ENCODE measurements at regions not wholly inside any gene's neighbourhood (a gene's known extent, or its start where the extent isn't known, plus 50 kb on each side); places are given as distances from the start of the nearest gene placed in this dataset.
A peak's percentile ranks its signal among the peaks of the same experiment; 100 is the strongest.
"Not testable (repeated sequence)": the region's sequence is repeated elsewhere in the genome, so short reads cannot be mapped to it uniquely, and the experiment has no call there.

GRCh38 chr5:42950456-42951292 lies 89.4 kb downstream of the ANXA2R start:
- Histone ChIP-seq H3K27ac (ENCODE audit: insufficient read depth, low read length, poor library complexity, severe bottlenecking) (peak overlapping the region; percentile 98), H3K4me3 (ENCODE audit: insufficient read depth, low read depth, low read length, poor library complexity, severe bottlenecking) (peak overlapping the region; percentile 64), H3K4me1 (ENCODE audit: control insufficient read depth, insufficient read depth, low read length, poor library complexity, severe bottlenecking) (no peaks in the 10 kb centered on the region), H3K27me3 (replicated peaks; ENCODE audit: control insufficient read depth, insufficient read depth, low read length, poor library complexity, severe bottlenecking) (no peaks in the 10 kb centered on the region), H3K36me3 (ENCODE audit: control insufficient read depth, insufficient read depth, low read length) (no peaks in the 10 kb centered on the region), H3K9me3 (ENCODE audit: control insufficient read depth, low read length) (no peaks in the 10 kb centered on the region)
- peak; percentile 54 to 65 (median 65) for DNase-seq

- Histone ChIP-seq H3K4me3 (ENCODE audit: insufficient read depth, low read depth, low read length, poor library complexity, severe bottlenecking) (peak overlapping the region; percentile 64), H3K9me3 (ENCODE audit: control insufficient read depth, low read length) (no peaks in the 10 kb centered on the region), H3K4me1 (ENCODE audit: control insufficient read depth, insufficient read depth, low read length, poor library complexity, severe bottlenecking) (no peaks in the 10 kb centered on the region), H3K27ac (ENCODE audit: insufficient read depth, low read length, poor library complexity, severe bottlenecking) (peak overlapping the region; percentile 98), H3K27me3 (replicated peaks; ENCODE audit: control insufficient read depth, insufficient read depth, low read length, poor library complexity, severe bottlenecking) (no peaks in the 10 kb centered on the region), H3K36me3 (ENCODE audit: control insufficient read depth, insufficient read depth, low read length) (no peaks in the 10 kb centered on the region)
- DNase-seq: no peak
Observed at GRCh38 chr5:42950116-42950455, 90.0 kb downstream of the ANXA2R start.

- H3K36me3 ChIP-seq (ENCODE audit: control insufficient read depth, insufficient read depth, low read length): no peaks in the 10 kb centered on the region
- H3K4me3 ChIP-seq (ENCODE audit: insufficient read depth, low read depth, low read length, poor library complexity, severe bottlenecking): peak overlapping the region; percentile 64
- peak overlapping the region; percentile 98 for H3K27ac ChIP-seq (ENCODE audit: insufficient read depth, low read length, poor library complexity, severe bottlenecking)
- H3K4me1 ChIP-seq (ENCODE audit: control insufficient read depth, insufficient read depth, low read length, poor library complexity, severe bottlenecking): no peaks in the 10 kb centered on the region
- H3K27me3 ChIP-seq (replicated peaks; ENCODE audit: control insufficient read depth, insufficient read depth, low read length, poor library complexity, severe bottlenecking): no peaks in the 10 kb centered on the region
- no peaks in the 10 kb centered on the region for H3K9me3 ChIP-seq (ENCODE audit: control insufficient read depth, low read length)
- DNase-seq: peak; percentile 45 to 66 (median 53)
Observed at GRCh38 chr5:42949348-42950115, 90.6 kb downstream of the ANXA2R start.

- Histone ChIP-seq H3K27ac (ENCODE audit: insufficient read depth, low read length, poor library complexity, severe bottlenecking) (peak overlapping the region; percentile 98), H3K4me1 (ENCODE audit: control insufficient read depth, insufficient read depth, low read length, poor library complexity, severe bottlenecking) (no peaks in the 10 kb centered on the region), H3K4me3 (ENCODE audit: insufficient read depth, low read depth, low read length, poor library complexity, severe bottlenecking) (peak overlapping the region; percentile 64), H3K27me3 (replicated peaks; ENCODE audit: control insufficient read depth, insufficient read depth, low read length, poor library complexity, severe bottlenecking) (no peaks in the 10 kb centered on the region), H3K36me3 (ENCODE audit: control insufficient read depth, insufficient read depth, low read length) (no peaks in the 10 kb centered on the region), H3K9me3 (ENCODE audit: control insufficient read depth, low read length) (no peaks in the 10 kb centered on the region)
- DNase-seq: no peak
Observed at GRCh38 chr5:42948961-42949347, 91.2 kb downstream of the ANXA2R start.

- no peak for DNase-seq
- Histone ChIP-seq H3K27ac (ENCODE audit: insufficient read depth, low read length, poor library complexity, severe bottlenecking) (no peak overlapping the region), H3K27me3 (replicated peaks; ENCODE audit: control insufficient read depth, insufficient read depth, low read length, poor library complexity, severe bottlenecking) (no peaks in the 10 kb centered on the region), H3K4me3 (ENCODE audit: insufficient read depth, low read depth, low read length, poor library complexity, severe bottlenecking) (no peak overlapping the region), H3K9me3 (ENCODE audit: control insufficient read depth, low read length) (no peaks in the 10 kb centered on the region), H3K36me3 (ENCODE audit: control insufficient read depth, insufficient read depth, low read length) (no peaks in the 10 kb centered on the region), H3K4me1 (ENCODE audit: control insufficient read depth, insufficient read depth, low read length, poor library complexity, severe bottlenecking) (no peaks in the 10 kb centered on the region)
Observed at GRCh38 chr5:42944989-42945388, 95.1 kb downstream of the ANXA2R start.

- Histone ChIP-seq H3K27ac (ENCODE audit: insufficient read depth, low read length, poor library complexity, severe bottlenecking) (no peak overlapping the region), H3K4me3 (ENCODE audit: insufficient read depth, low read depth, low read length, poor library complexity, severe bottlenecking) (no peak overlapping the region), H3K9me3 (ENCODE audit: control insufficient read depth, low read length) (no peaks in the 10 kb centered on the region), H3K27me3 (replicated peaks; ENCODE audit: control insufficient read depth, insufficient read depth, low read length, poor library complexity, severe bottlenecking) (no peaks in the 10 kb centered on the region), H3K4me1 (ENCODE audit: control insufficient read depth, insufficient read depth, low read length, poor library complexity, severe bottlenecking) (no peaks in the 10 kb centered on the region), H3K36me3 (ENCODE audit: control insufficient read depth, insufficient read depth, low read length) (no peaks in the 10 kb centered on the region)
- no peak for DNase-seq
Observed at GRCh38 chr5:42943931-42944631, 96.0 kb downstream of the ANXA2R start.

GRCh38 chr5:42940853-42941252 lies 99.3 kb downstream of the ANXA2R start:
- DNase-seq: no peak
- Histone ChIP-seq H3K4me1 (ENCODE audit: control insufficient read depth, insufficient read depth, low read length, poor library complexity, severe bottlenecking) (no peaks in the 10 kb centered on the region), H3K27me3 (replicated peaks; ENCODE audit: control insufficient read depth, insufficient read depth, low read length, poor library complexity, severe bottlenecking) (no peaks in the 10 kb centered on the region)

GRCh38 chr5:42932011-42932410 lies 108.1 kb downstream of the ANXA2R start:
- not testable (repeated sequence) for H3K36me3 ChIP-seq (ENCODE audit: control insufficient read depth, insufficient read depth, low read length); H3K9me3 ChIP-seq (ENCODE audit: control insufficient read depth, low read length); DNase-seq; H3K4me3 ChIP-seq (ENCODE audit: insufficient read depth, low read depth, low read length, poor library complexity, severe bottlenecking); H3K27ac ChIP-seq (ENCODE audit: insufficient read depth, low read length, poor library complexity, severe bottlenecking); H3K4me1 ChIP-seq (ENCODE audit: control insufficient read depth, insufficient read depth, low read length, poor library complexity, severe bottlenecking); H3K27me3 ChIP-seq (replicated peaks; ENCODE audit: control insufficient read depth, insufficient read depth, low read length, poor library complexity, severe bottlenecking)

More at GRCh38 chr5:42940853-42941252, 99.3 kb downstream of the ANXA2R start:
- H3K36me3 ChIP-seq (ENCODE audit: control insufficient read depth, insufficient read depth, low read length): no peaks in the 10 kb centered on the region
- H3K9me3 ChIP-seq (ENCODE audit: control insufficient read depth, low read length): no peaks in the 10 kb centered on the region
- H3K27ac ChIP-seq (ENCODE audit: insufficient read depth, low read length, poor library complexity, severe bottlenecking): no peak overlapping the region
- no peak overlapping the region for H3K4me3 ChIP-seq (ENCODE audit: insufficient read depth, low read depth, low read length, poor library complexity, severe bottlenecking)

- not testable (repeated sequence) for DNase-seq; H3K27ac ChIP-seq (ENCODE audit: insufficient read depth, low read length, poor library complexity, severe bottlenecking)
Observed at GRCh38 chr5:42931451-42931850, 108.7 kb downstream of the ANXA2R start.

GRCh38 chr5:42930934-42931333 lies 109.2 kb downstream of the ANXA2R start:
- Histone ChIP-seq H3K4me3 (ENCODE audit: insufficient read depth, low read depth, low read length, poor library complexity, severe bottlenecking) (no peak overlapping the region), H3K4me1 (ENCODE audit: control insufficient read depth, insufficient read depth, low read length, poor library complexity, severe bottlenecking) (no peaks in the 10 kb centered on the region)
- DNase-seq: no peak

More at GRCh38 chr5:42931451-42931850, 108.7 kb downstream of the ANXA2R start:
- not testable (repeated sequence) for H3K27me3 ChIP-seq (replicated peaks; ENCODE audit: control insufficient read depth, insufficient read depth, low read length, poor library complexity, severe bottlenecking); H3K9me3 ChIP-seq (ENCODE audit: control insufficient read depth, low read length); H3K4me3 ChIP-seq (ENCODE audit: insufficient read depth, low read depth, low read length, poor library complexity, severe bottlenecking); H3K36me3 ChIP-seq (ENCODE audit: control insufficient read depth, insufficient read depth, low read length); H3K4me1 ChIP-seq (ENCODE audit: control insufficient read depth, insufficient read depth, low read length, poor library complexity, severe bottlenecking)

More at GRCh38 chr5:42930934-42931333, 109.2 kb downstream of the ANXA2R start:
- H3K9me3 ChIP-seq (ENCODE audit: control insufficient read depth, low read length): no peaks in the 10 kb centered on the region
- no peak overlapping the region for H3K27ac ChIP-seq (ENCODE audit: insufficient read depth, low read length, poor library complexity, severe bottlenecking)
- no peaks in the 10 kb centered on the region for H3K36me3 ChIP-seq (ENCODE audit: control insufficient read depth, insufficient read depth, low read length)
- H3K27me3 ChIP-seq (replicated peaks; ENCODE audit: control insufficient read depth, insufficient read depth, low read length, poor library complexity, severe bottlenecking): no peaks in the 10 kb centered on the region

All from effector memory CD4-positive, alpha-beta T cell (primary cell).